Transverse colon (tissue), 4 donors: ENCODE measurements at regions not wholly inside any gene's neighbourhood (a gene's known extent, or its start where the extent isn't known, plus 50 kb on each side); places are given as distances from the start of the nearest gene placed in this dataset.

ENCODE experiments used
- DNase-seq: peaks from one replicate; pipeline ENCODE4 v3.0.0-alpha.2; 2019
- H3K27ac ChIP-seq, 4 donors: fragments of 200-600 bp; sonication (generic); 2 replicates each; pipeline ENCODE4 v1.5.1; 2016 to 2018; ENCODE audit warnings: inconsistent platforms in 4 of 4
- H3K27me3 ChIP-seq: fragments of 200-600 bp; sonication (generic); 2 replicates; pipeline ENCODE4 v1.5.1; 2017; ENCODE audit warnings: inconsistent platforms
- H3K36me3 ChIP-seq, 4 donors: fragments of 200-600 bp; sonication (generic); 2 replicates each; pipeline ENCODE4 v1.5.1; 2017 to 2019; ENCODE audit warnings: inconsistent platforms in 4 of 4
- H3K4me1 ChIP-seq, 4 donors: fragments of 200-600 bp; sonication (generic); 2 replicates each; pipeline ENCODE4 v1.5.1; 2017 to 2020; ENCODE audit warnings: inconsistent platforms in 4 of 4
- H3K4me3 ChIP-seq, 4 donors: fragments of 200-600 bp; sonication (generic); 1 replicate in 1 of 4; 2 replicates in 3 of 4; pipeline versions ENCODE4 v1.5.1 to v1.6.1; 2017 to 2019; ENCODE audit warnings: inconsistent platforms in 4 of 4
- H3K9me3 ChIP-seq, 2 donors: fragments of 200-600 bp; sonication (generic); 2 replicates each; pipeline ENCODE4 v1.5.1; 2017 to 2019; ENCODE audit warnings: inconsistent platforms in 2 of 2
- EP300 ChIP-seq: sonication (generic); formaldehyde crosslinking; IDR thresholded peaks from one replicate; pipeline ENCODE4 v1.6.1; 2017; ENCODE audit warnings: antibody characterized with exemption, low read depth
- POLR2A ChIP-seq: fragments of 450-650 bp; IDR thresholded peaks from one replicate; pipeline ENCODE4 v1.6.1; 2016; ENCODE audit warnings: antibody characterized with exemption, mild to moderate bottlenecking, moderate library complexity
- POLR2AphosphoS5 ChIP-seq, 3 donors: sonication (generic); formaldehyde crosslinking; IDR thresholded peaks; one replicate each; pipeline ENCODE4 v1.6.1; 2016; ENCODE audit warnings: antibody characterized with exemption in 3 of 3
- WGBS, 2 donors: methylation state at CpG; one replicate each; pipeline ENCODE4 v1.1.5; 2018; ENCODE audit warnings: low coverage in 1 of 2; 5-methylcytosine and 5-hydroxymethylcytosine counted together
- in situ Hi-C, 4 donors: fragments of 200-750 bp; cut with MboI; loops; one replicate each; pipeline versions ENCODE4 v1.15.0 to v1.15.1; 2017; ENCODE audit warnings: low sequenced_read_pairs in 3 of 4, low pct_ligation_motif_present in 1 of 4, low pct_unique_long_range_greater_than_20kb in 1 of 4
- intact Hi-C: fragments of 100-400 bp; cut with DNase I; formaldehyde crosslinking; loops from one replicate; pipeline ENCODE4 v1.15.1; 2023; ENCODE audit warnings: low total_unique reads
- TF ChIP-seq, protein P1 (sequence below), 5 experiments: fragments of 200-600 bp in 3 of 5; fragments of 450-650 bp in 2 of 5; sonication (generic) in 3 of 5; IDR thresholded peaks; 1 replicate in 2 of 5; 2 replicates in 3 of 5; pipeline ENCODE4 v1.5.1; 2016 to 2017; ENCODE audit warnings: antibody characterized with exemption in 5 of 5, inconsistent platforms in 3 of 5, mild to moderate bottlenecking in 2 of 5, moderate library complexity in 1 of 5

DNA sequence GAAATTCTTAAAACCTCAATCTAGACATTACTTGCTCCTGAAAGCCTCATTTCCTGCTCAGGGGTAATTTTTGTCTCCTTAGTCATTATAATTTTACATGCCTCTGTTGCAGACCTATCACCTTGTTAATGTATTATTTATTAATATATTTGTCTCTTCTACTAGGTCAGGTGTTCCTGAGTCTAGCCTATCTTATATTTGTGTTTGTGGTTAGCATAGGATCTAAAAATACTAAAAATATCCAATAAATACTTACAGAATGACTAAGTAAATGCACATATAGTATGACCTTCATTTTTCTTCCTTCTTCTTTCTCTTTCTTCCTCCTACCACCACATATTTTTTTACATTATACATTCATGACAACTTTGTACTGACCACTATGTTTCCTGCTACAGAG is 268.9 kb upstream of the HS3ST5 start:
- no peak overlapping the region for H3K4me3 ChIP-seq
- H3K4me1 ChIP-seq: no peaks in the 10 kb centered on the region
- no peaks in the 10 kb centered on the region for H3K27me3 ChIP-seq
- no peak overlapping the region for H3K27ac ChIP-seq
- intact Hi-C loops: no loop called here
- no peaks in the 10 kb centered on the region for H3K9me3 ChIP-seq
- TF ChIP-seq POLR2A (no peak), EP300 (no peak), POLR2AphosphoS5 (IDR thresholded peaks at IDR 0.05) (no peak)
- TF ChIP-seq, protein P1, sequence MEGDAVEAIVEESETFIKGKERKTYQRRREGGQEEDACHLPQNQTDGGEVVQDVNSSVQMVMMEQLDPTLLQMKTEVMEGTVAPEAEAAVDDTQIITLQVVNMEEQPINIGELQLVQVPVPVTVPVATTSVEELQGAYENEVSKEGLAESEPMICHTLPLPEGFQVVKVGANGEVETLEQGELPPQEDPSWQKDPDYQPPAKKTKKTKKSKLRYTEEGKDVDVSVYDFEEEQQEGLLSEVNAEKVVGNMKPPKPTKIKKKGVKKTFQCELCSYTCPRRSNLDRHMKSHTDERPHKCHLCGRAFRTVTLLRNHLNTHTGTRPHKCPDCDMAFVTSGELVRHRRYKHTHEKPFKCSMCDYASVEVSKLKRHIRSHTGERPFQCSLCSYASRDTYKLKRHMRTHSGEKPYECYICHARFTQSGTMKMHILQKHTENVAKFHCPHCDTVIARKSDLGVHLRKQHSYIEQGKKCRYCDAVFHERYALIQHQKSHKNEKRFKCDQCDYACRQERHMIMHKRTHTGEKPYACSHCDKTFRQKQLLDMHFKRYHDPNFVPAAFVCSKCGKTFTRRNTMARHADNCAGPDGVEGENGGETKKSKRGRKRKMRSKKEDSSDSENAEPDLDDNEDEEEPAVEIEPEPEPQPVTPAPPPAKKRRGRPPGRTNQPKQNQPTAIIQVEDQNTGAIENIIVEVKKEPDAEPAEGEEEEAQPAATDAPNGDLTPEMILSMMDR (IDR thresholded peaks at IDR 0.05): no peak
- H3K36me3 ChIP-seq: no peaks in the 10 kb centered on the region
- no peak for DNase-seq
- in situ Hi-C loops: no loop called here

DNA sequence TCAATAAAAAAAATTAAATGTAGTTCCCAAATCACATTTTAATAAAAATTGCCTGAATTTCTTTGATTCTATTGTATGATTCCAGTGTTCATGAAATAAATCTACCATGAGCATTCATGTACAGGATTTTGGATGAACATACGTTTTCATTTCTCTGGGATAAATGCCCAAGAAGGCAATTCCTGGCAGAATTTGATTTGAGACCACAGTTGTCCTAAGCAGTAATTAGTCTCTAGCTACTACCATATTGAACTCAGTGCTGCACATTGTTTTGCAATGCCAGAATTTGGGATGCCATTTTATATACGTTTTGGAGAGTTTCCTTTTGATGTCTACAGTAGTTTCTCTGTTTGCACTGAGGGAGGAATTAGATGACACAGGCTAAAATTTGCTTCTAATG is 265.3 kb upstream of the HS3ST5 start:
- H3K27me3 ChIP-seq: no peaks in the 10 kb centered on the region
- no peaks in the 10 kb centered on the region for H3K4me1 ChIP-seq
- no peak overlapping the region for H3K4me3 ChIP-seq
- no peaks in the 10 kb centered on the region for H3K9me3 ChIP-seq
- in situ Hi-C loops (no loop called here), intact Hi-C loops (no loop called here)
- 47 to 53% methylated on average over 2 of the region's 2 CpGs for WGBS, 2 donors
- TF ChIP-seq POLR2A: no peak
- no peak for TF ChIP-seq EP300
- TF ChIP-seq, protein P1 (IDR thresholded peaks at IDR 0.05): no peak
- no peak for TF ChIP-seq POLR2AphosphoS5 (IDR thresholded peaks at IDR 0.05)
- DNase-seq: no peak
- no peaks in the 10 kb centered on the region for H3K36me3 ChIP-seq
- H3K27ac ChIP-seq: no peak overlapping the region

DNA sequence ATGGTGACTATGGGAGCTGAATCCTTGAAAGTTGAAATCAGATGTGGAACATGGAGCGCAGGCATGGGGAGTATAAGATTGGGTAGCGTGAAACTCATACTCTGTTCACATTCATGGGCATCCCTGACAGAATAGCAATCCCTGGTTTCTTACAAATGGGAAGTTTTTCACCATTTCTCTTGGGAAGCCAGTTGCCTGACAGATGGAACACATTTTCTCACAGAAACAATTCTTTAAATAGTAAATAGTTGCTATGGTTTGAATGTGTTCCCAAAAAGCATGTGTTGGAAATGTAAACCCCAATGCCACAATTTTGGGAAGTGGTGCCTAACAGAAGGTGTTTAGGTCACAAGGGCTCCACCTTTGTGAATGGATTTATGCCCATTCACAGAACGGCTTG is 262.8 kb upstream of the HS3ST5 start:
- no peak overlapping the region for H3K4me3 ChIP-seq
- H3K27ac ChIP-seq: no peak overlapping the region
- 69 to 75% methylated on average over 1 to 3 of the region's 3 CpGs for WGBS, 2 donors
- in situ Hi-C loops: no loop called here
- no peaks in the 10 kb centered on the region for H3K9me3 ChIP-seq
- no peaks in the 10 kb centered on the region for H3K4me1 ChIP-seq
- intact Hi-C loops: no loop called here
- TF ChIP-seq, protein P1 (IDR thresholded peaks at IDR 0.05): no peak
- TF ChIP-seq POLR2AphosphoS5 (IDR thresholded peaks at IDR 0.05) (no peak), POLR2A (no peak), EP300 (no peak)
- H3K27me3 ChIP-seq: no peaks in the 10 kb centered on the region
- DNase-seq: no peak
- H3K36me3 ChIP-seq: no peaks in the 10 kb centered on the region

DNA sequence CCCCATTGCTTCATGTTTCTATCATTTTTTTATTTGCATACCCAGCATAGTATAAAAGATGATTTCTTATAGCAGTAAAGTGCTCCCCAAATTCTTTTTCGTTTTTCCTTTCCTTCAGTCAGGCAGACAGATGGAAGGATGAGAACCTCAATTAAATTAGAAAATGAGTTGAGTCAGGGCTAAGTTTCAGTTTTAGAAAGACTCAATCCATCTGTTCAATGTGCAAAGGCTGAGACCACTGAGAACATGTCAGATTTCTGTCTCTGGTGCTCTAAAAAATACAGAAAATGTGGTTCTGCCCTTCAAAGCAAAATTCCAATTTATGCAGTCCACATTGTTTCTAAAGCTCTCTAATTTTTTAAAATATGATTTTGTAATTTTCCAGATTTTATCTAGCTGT is 257.6 kb upstream of the HS3ST5 start:
- intact Hi-C loops: no loop called here
- Histone ChIP-seq H3K36me3 (no peaks in the 10 kb centered on the region), H3K4me1 (no peaks in the 10 kb centered on the region), H3K27me3 (no peaks in the 10 kb centered on the region), H3K9me3 (no peaks in the 10 kb centered on the region), H3K27ac (no peak overlapping the region), H3K4me3 (no peak overlapping the region)
- no peak for DNase-seq
- in situ Hi-C loops: no loop called here
- WGBS, 2 donors: 33 to 41% methylated on average over 1 of the region's 1 CpG
- TF ChIP-seq EP300: no peak

DNA sequence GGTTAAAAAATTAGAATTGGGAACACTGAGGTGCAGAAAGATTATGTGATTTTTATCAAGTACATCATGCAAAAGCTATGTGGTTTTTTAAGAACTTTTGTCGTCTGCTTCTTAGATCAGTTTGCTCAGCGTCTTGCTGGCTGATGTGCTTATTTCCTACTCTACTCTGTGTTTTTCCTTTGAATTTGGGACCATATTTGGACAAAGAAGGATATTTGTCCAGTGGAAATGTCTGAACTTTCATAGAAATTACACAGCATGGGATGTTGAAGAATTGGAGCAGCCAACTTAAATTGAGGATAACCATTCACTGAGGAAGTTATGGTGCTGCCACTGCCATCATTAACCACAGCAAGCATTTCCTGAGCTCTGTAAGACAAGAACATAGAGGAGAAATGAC is 252.8 kb upstream of the HS3ST5 start:
- in situ Hi-C loops: no loop called here
- Histone ChIP-seq H3K27me3 (no peaks in the 10 kb centered on the region), H3K27ac (no peak overlapping the region), H3K36me3 (no peaks in the 10 kb centered on the region), H3K4me1 (no peaks in the 10 kb centered on the region), H3K9me3 (no peaks in the 10 kb centered on the region), H3K4me3 (no peak overlapping the region)
- no peak for TF ChIP-seq POLR2A
- TF ChIP-seq, protein P1 (IDR thresholded peaks at IDR 0.05): no peak
- no peak for TF ChIP-seq POLR2AphosphoS5 (IDR thresholded peaks at IDR 0.05)
- no peak for TF ChIP-seq EP300
- intact Hi-C loops: no loop called here
- no peak for DNase-seq
- 67 to 77% methylated on average over 2 of the region's 2 CpGs for WGBS, 2 donors
